ENCODE measurements at regions not wholly inside any gene's neighbourhood (a gene's known extent, or its start where the extent isn't known, plus 50 kb on each side); places are given as distances from the start of the nearest gene placed in this dataset.

DNA sequence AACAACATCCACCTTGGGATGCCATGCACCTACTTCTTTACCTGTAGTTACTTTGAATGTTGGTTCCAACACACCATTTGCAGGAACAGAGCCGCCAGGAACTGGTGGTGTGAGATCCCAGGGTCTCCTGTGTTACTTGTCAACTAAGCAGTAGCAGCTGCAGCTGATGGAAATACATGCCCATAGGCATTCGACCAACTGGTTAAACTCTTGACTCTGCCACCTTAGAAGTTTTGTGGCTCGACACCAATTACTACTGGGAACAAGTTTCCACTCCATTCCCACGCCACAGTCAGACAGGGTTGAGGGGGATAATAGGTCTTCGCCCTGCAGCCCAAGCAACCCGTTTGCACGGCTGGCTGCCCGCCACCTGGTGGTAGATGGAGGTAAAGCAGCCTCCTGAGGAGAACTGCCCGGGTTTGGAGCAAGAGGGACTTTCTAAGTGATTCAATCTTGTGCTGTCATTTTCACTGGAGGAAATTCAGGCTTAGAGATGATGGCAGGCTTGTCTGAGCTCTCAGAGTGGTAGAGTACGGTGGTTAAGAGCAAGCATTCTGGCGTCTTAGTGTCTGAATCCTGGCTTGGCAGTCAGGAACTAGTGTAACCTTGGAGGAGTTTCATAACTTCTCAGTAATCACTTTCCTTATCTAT lies 119.1 kb upstream of the TRIM2 start:
- TF ChIP-seq, protein P1, sequence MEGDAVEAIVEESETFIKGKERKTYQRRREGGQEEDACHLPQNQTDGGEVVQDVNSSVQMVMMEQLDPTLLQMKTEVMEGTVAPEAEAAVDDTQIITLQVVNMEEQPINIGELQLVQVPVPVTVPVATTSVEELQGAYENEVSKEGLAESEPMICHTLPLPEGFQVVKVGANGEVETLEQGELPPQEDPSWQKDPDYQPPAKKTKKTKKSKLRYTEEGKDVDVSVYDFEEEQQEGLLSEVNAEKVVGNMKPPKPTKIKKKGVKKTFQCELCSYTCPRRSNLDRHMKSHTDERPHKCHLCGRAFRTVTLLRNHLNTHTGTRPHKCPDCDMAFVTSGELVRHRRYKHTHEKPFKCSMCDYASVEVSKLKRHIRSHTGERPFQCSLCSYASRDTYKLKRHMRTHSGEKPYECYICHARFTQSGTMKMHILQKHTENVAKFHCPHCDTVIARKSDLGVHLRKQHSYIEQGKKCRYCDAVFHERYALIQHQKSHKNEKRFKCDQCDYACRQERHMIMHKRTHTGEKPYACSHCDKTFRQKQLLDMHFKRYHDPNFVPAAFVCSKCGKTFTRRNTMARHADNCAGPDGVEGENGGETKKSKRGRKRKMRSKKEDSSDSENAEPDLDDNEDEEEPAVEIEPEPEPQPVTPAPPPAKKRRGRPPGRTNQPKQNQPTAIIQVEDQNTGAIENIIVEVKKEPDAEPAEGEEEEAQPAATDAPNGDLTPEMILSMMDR (IDR thresholded peaks at IDR 0.05), result peak; percentile 90 to 97 (median 92)
- TF ChIP-seq POLR2A (IDR thresholded peaks at IDR 0.05), result no peak
- TF ChIP-seq EP300 (IDR thresholded peaks at IDR 0.05), result no peak

Measured in upper lobe of left lung (tissue), 4 donors.